GM12878 (cell line): ENCODE measurements at regions not wholly inside any gene's neighbourhood (a gene's known extent, or its start where the extent isn't known, plus 50 kb on each side); places are given as distances from the start of the nearest gene placed in this dataset.

ENCODE experiments used
- CHD1 ChIP-seq: IDR thresholded peaks from 2 replicates; pipeline ENCODE4 v1.6.1; 2012; ENCODE audit warnings: low read depth, low read length, improper control_type of control experiment
- CREB1 ChIP-seq: IDR thresholded peaks from 2 replicates; pipeline ENCODE4 v1.6.1; 2012; ENCODE audit warnings: low read depth, mild to moderate bottlenecking, inconsistent platforms
- CTCF ChIP-seq, 3 experiments: IDR thresholded peaks in 2 of 3; conservative IDR thresholded peaks in 1 of 3; 2 replicates each; pipeline ENCODE4 v1.5.1; 2011; ENCODE audit warnings: low read depth in 3 of 3, low read length in 3 of 3, mild to moderate bottlenecking in 3 of 3, control low read depth in 2 of 3, moderate library complexity in 2 of 3, inconsistent platforms in 1 of 3, mixed read lengths in 1 of 3; ENCODE audit not compliant: control insufficient read depth in 2 of 3, insufficient read depth in 1 of 3; ENCODE audit errors: extremely low read depth in 1 of 3
- EZH2 ChIP-seq: IDR thresholded peaks from 2 replicates; pipeline ENCODE4 v1.6.1; 2012; ENCODE audit warnings: low read depth, mild to moderate bottlenecking, control low read depth, inconsistent platforms, low read length, borderline replicate concordance; ENCODE audit not compliant: control insufficient read depth
- MXI1 ChIP-seq: fragments of 150-350 bp; IDR thresholded peaks from 2 replicates; pipeline ENCODE4 v1.6.1; 2011; ENCODE audit warnings: low read depth, mild to moderate bottlenecking, inconsistent platforms, low read length, improper control_type of control experiment
- PRDM15 ChIP-seq: fragments of 450-650 bp; formaldehyde crosslinking; IDR thresholded peaks from 2 replicates; pipeline ENCODE4 v1.4.0; 2020; ENCODE audit warnings: mild to moderate bottlenecking, moderate library complexity
- YBX1 ChIP-seq: fragments of 450-650 bp; IDR thresholded peaks from 2 replicates; pipeline ENCODE4 v1.6.1; 2016; ENCODE audit warnings: antibody characterized with exemption

GRCh38 chr5:28165096-28165495 is 1126.7 kb upstream of the CDH9 start:
- no peak for TF ChIP-seq PRDM15 (CRISPR knock-in tag)
- TF ChIP-seq CTCF (IDR thresholded peaks at IDR 0.05 in 2 of 3, conservative IDR thresholded peaks at IDR 0.05 in 1 of 3; ENCODE audit: control insufficient read depth in 2 of 3, extremely low read depth in 1 of 3, insufficient read depth in 1 of 3, low read depth in 3 of 3, low read length in 3 of 3), result no peak
- TF ChIP-seq CREB1, result no peak
- TF ChIP-seq CHD1, result no peak
- TF ChIP-seq YBX1, result no peak
- no peak for TF ChIP-seq EZH2
- no peak for TF ChIP-seq MXI1
